ENCODE measurements at regions not wholly inside any gene's neighbourhood (a gene's known extent, or its start where the extent isn't known, plus 50 kb on each side); places are given as distances from the start of the nearest gene placed in this dataset.

- peak; percentile 88 for DNase-seq
- Histone ChIP-seq H3K36me3 (no peaks in the 10 kb centered on the region), H3K27ac (peak overlapping the region; percentile 58 to 84 (median 77)), H3K4me3 (peak overlapping the region in 2 of 4 donors; percentile 8 to 22), H3K4me1 (peaks cover 0 to 18% (median 14%) of the 10 kb centered on the region in 4 donors), H3K27me3 (no peaks in the 10 kb centered on the region), H3K9me3 (no peaks in the 10 kb centered on the region)
- intact Hi-C loops (cut with DNase I), result loop anchor here (5.0 to 10.0 kb wide), 5 partner anchors 159 to 674 kb away; no protein-coding TSS in a partner anchor
- WGBS, 2 donors, result 67 to 69% methylated on average over 13 of the region's 13 CpGs
- TF ChIP-seq EP300 (IDR thresholded peaks at IDR 0.05), result peak in 2 of 4 donors; percentile 44 to 50
- peak in 3 of 4 donors; percentile 63 to 74 (median 70) for TF ChIP-seq POLR2AphosphoS5 (IDR thresholded peaks at IDR 0.05)
- no peak for TF ChIP-seq CTCF (IDR thresholded peaks at IDR 0.05)
- no peak for TF ChIP-seq POLR2A (IDR thresholded peaks at IDR 0.05)
Measured at GRCh38 chr2:8003462-8004075, 678.3 kb upstream of the ID2 start.

- H3K36me3 ChIP-seq, result no peaks in the 10 kb centered on the region
- intact Hi-C loops (cut with DNase I), result loop anchor here (5.0 to 10.0 kb wide), 5 partner anchors 158 to 673 kb away; no protein-coding TSS in a partner anchor
- H3K9me3 ChIP-seq, result no peaks in the 10 kb centered on the region
- DNase-seq, result peak; percentile 84
- 4 to 17% methylated on average over 4 of the region's 4 CpGs for WGBS, 2 donors
- peaks cover 0 to 18% (median 14%) of the 10 kb centered on the region in 4 donors for H3K4me1 ChIP-seq
- peak overlapping the region in 2 of 4 donors; percentile 8 to 22 for H3K4me3 ChIP-seq
- H3K27ac ChIP-seq, result peak overlapping the region; percentile 58 to 84 (median 77)
- peak in 3 of 4 donors; percentile 18 to 83 (median 62) for TF ChIP-seq EP300 (IDR thresholded peaks at IDR 0.05)
- no peak for TF ChIP-seq POLR2A (IDR thresholded peaks at IDR 0.05)
- TF ChIP-seq POLR2AphosphoS5 (IDR thresholded peaks at IDR 0.05), result peak; percentile 37 to 71 (median 51)
- H3K27me3 ChIP-seq, result no peaks in the 10 kb centered on the region
Measured at GRCh38 chr2:8004250-8004681, 677.6 kb upstream of the ID2 start.

GRCh38 chr2:8006181-8006580 lies 675.7 kb upstream of the ID2 start:
- no peak overlapping the region for H3K27ac ChIP-seq
- peaks cover 0 to 18% (median 14%) of the 10 kb centered on the region in 4 donors for H3K4me1 ChIP-seq
- no peaks in the 10 kb centered on the region for H3K36me3 ChIP-seq
- no peak overlapping the region for H3K4me3 ChIP-seq
- TF ChIP-seq EP300 (IDR thresholded peaks at IDR 0.05), result no peak
- no peak for TF ChIP-seq POLR2A (IDR thresholded peaks at IDR 0.05)
- TF ChIP-seq CTCF (IDR thresholded peaks at IDR 0.05), result no peak
- no peak for TF ChIP-seq POLR2AphosphoS5 (IDR thresholded peaks at IDR 0.05)
- H3K9me3 ChIP-seq, result no peaks in the 10 kb centered on the region
- no peak for DNase-seq
- intact Hi-C loops (cut with DNase I), result loop anchor here (10.0 kb wide), 2 partner anchors 529 to 571 kb away; no protein-coding TSS in a partner anchor
- H3K27me3 ChIP-seq, result no peaks in the 10 kb centered on the region

GRCh38 chr2:8006626-8007025 lies 675.2 kb upstream of the ID2 start:
- DNase-seq, result no peak

More at GRCh38 chr2:8006626-8007025, 675.2 kb upstream of the ID2 start:
- Histone ChIP-seq H3K27ac (no peak overlapping the region), H3K36me3 (no peaks in the 10 kb centered on the region), H3K4me1 (peaks cover 0 to 18% (median 14%) of the 10 kb centered on the region in 4 donors), H3K4me3 (no peak overlapping the region), H3K9me3 (no peaks in the 10 kb centered on the region), H3K27me3 (no peaks in the 10 kb centered on the region)
- TF ChIP-seq POLR2AphosphoS5 (IDR thresholded peaks at IDR 0.05) (no peak), CTCF (IDR thresholded peaks at IDR 0.05) (no peak), POLR2A (IDR thresholded peaks at IDR 0.05) (no peak), EP300 (IDR thresholded peaks at IDR 0.05) (no peak)
- intact Hi-C loops (cut with DNase I), result loop anchor here (10.0 kb wide), 2 partner anchors 528 to 572 kb away; no protein-coding TSS in a partner anchor
- WGBS, 2 donors, result 88 to 92% methylated on average over 3 of the region's 3 CpGs
